Astrocyte (in vitro differentiated cells and primary cell): ENCODE measurements at regions not wholly inside any gene's neighbourhood (a gene's known extent, or its start where the extent isn't known, plus 50 kb on each side); places are given as distances from the start of the nearest gene placed in this dataset.
A peak's percentile ranks its signal among the peaks of the same experiment; 100 is the strongest.

ENCODE experiments used
- DNase-seq: peaks from one replicate; pipeline ENCODE4 v3.0.0-alpha.2; 2010; ENCODE audit warnings: low read depth
- FAIRE-seq: peaks from 2 replicates; lab custom pipeline; 2011; peaks lifted over from hg19 to GRCh38; lab: Jason Lieb, UNC
- H2AFZ ChIP-seq: 2 replicates; pipeline ENCODE4 v1.6.0; 2012; ENCODE audit warnings: low read depth, low read length, inconsistent platforms
- H3K27ac ChIP-seq: 2 replicates; pipeline ENCODE4 v1.5.1; 2011; ENCODE audit warnings: low read depth, low read length, inconsistent platforms
- H3K27me3 ChIP-seq: 2 replicates; pipeline ENCODE4 v1.6.0; 2011; ENCODE audit warnings: low read length, inconsistent platforms; ENCODE audit not compliant: insufficient read depth
- H3K36me3 ChIP-seq: 2 replicates; pipeline ENCODE4 v1.5.1; 2011; ENCODE audit warnings: low read length, inconsistent platforms; ENCODE audit not compliant: insufficient read depth
- H3K4me1 ChIP-seq: 2 replicates; pipeline ENCODE4 v1.5.1; 2011; ENCODE audit warnings: low read length, inconsistent platforms; ENCODE audit not compliant: insufficient read depth
- H3K4me2 ChIP-seq: 2 replicates; pipeline ENCODE4 v1.6.0; 2012; ENCODE audit warnings: low read length, inconsistent platforms
- H3K4me3 ChIP-seq: 2 replicates; pipeline ENCODE4 v1.5.1; 2011; ENCODE audit warnings: low read depth, mild to moderate bottlenecking, low read length, inconsistent platforms; ENCODE audit not compliant: insufficient read depth
- H3K79me2 ChIP-seq: 2 replicates; pipeline ENCODE4 v1.6.0; 2012; ENCODE audit warnings: mild to moderate bottlenecking, low read length, inconsistent platforms; ENCODE audit not compliant: insufficient read depth
- H3K9ac ChIP-seq: 2 replicates; pipeline ENCODE4 v1.6.0; 2012; ENCODE audit warnings: mild to moderate bottlenecking, low read length, inconsistent platforms
- H3K9me3 ChIP-seq: 2 replicates; pipeline ENCODE4 v1.5.1; 2012; ENCODE audit warnings: low read depth, mild to moderate bottlenecking, low read length, inconsistent platforms; ENCODE audit not compliant: insufficient read depth
- H4K20me1 ChIP-seq: 2 replicates; pipeline ENCODE4 v1.6.0; 2012; ENCODE audit warnings: low read length, inconsistent platforms; ENCODE audit not compliant: insufficient read depth
- H3K27ac Mint-ChIP-seq: one replicate; pipeline ENCODE4 v1.8.0; 2021; ENCODE audit warnings: mild to moderate bottlenecking, mixed read lengths; ENCODE audit not compliant: unreplicated experiment
- H3K27me3 Mint-ChIP-seq: one replicate; pipeline ENCODE4 v1.8.0; 2021; ENCODE audit warnings: low read depth, mixed read lengths; ENCODE audit not compliant: unreplicated experiment
- H3K36me3 Mint-ChIP-seq: one replicate; pipeline ENCODE4 v1.8.0; 2021; ENCODE audit warnings: low read depth, mixed read lengths; ENCODE audit not compliant: unreplicated experiment
- H3K4me1 Mint-ChIP-seq: one replicate; pipeline ENCODE4 v1.8.0; 2021; ENCODE audit warnings: low read depth, mixed read lengths; ENCODE audit not compliant: unreplicated experiment
- H3K4me3 Mint-ChIP-seq: one replicate; pipeline ENCODE4 v1.8.0; 2021; ENCODE audit warnings: mild to moderate bottlenecking, moderate library complexity, mixed read lengths; ENCODE audit not compliant: unreplicated experiment
- H3K9me3 Mint-ChIP-seq: one replicate; pipeline ENCODE4 v1.8.0; 2021; ENCODE audit warnings: mild to moderate bottlenecking, mixed read lengths; ENCODE audit not compliant: unreplicated experiment
- EZH2 ChIP-seq: IDR thresholded peaks from 2 replicates; pipeline ENCODE4 v1.6.1; 2012; ENCODE audit warnings: mild to moderate bottlenecking, low read length, inconsistent platforms; ENCODE audit not compliant: insufficient read depth
- TF ChIP-seq, protein P1 (sequence below): IDR thresholded peaks from 2 replicates; pipeline ENCODE4 v1.5.1; 2011; ENCODE audit warnings: low read depth, mild to moderate bottlenecking, inconsistent platforms, low read length, moderate library complexity; ENCODE audit not compliant: insufficient read depth

DNA sequence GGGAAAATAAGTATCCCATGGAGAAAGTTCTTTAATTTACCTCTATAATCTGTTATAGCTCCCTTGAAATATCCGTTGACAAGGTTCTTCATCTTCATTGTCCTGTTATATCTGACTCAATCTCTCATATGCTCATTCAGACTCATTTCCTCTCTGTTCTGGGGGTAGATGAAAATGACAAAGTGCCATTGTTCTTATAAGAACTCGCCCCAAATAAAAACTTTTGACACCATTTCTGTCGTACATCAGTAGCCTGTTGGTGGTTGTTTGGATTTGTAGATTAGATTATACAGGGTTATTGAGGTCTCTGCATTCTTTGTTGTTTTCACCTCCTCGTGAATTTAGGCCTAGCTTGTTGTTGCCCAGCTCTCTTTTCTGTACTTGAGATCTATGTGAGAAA lies 55.2 kb upstream of the IPO9 start:
- Mint-ChIP-seq H3K4me1 (peaks cover 36% of the 10 kb centered on the region), H3K9me3 (peaks cover 2% of the 10 kb centered on the region), H3K36me3 (peaks cover 12% of the 10 kb centered on the region), H3K27me3 (no peaks in the 10 kb centered on the region), H3K27ac (peak overlapping the region; percentile 16), H3K4me3 (no peak overlapping the region)
- no peaks in the 10 kb centered on the region for H3K9me3 ChIP-seq
- no peaks in the 10 kb centered on the region for H3K36me3 ChIP-seq
- no peaks in the 10 kb centered on the region for H4K20me1 ChIP-seq
- no peak for TF ChIP-seq EZH2
- TF ChIP-seq, protein P1, sequence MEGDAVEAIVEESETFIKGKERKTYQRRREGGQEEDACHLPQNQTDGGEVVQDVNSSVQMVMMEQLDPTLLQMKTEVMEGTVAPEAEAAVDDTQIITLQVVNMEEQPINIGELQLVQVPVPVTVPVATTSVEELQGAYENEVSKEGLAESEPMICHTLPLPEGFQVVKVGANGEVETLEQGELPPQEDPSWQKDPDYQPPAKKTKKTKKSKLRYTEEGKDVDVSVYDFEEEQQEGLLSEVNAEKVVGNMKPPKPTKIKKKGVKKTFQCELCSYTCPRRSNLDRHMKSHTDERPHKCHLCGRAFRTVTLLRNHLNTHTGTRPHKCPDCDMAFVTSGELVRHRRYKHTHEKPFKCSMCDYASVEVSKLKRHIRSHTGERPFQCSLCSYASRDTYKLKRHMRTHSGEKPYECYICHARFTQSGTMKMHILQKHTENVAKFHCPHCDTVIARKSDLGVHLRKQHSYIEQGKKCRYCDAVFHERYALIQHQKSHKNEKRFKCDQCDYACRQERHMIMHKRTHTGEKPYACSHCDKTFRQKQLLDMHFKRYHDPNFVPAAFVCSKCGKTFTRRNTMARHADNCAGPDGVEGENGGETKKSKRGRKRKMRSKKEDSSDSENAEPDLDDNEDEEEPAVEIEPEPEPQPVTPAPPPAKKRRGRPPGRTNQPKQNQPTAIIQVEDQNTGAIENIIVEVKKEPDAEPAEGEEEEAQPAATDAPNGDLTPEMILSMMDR = no peak
- H3K4me2 ChIP-seq = peak overlapping the region; percentile 59
- peaks cover 53% of the 10 kb centered on the region for H3K4me1 ChIP-seq
- H3K9ac ChIP-seq = peak overlapping the region; percentile 65
- FAIRE-seq (peak; percentile 29), DNase-seq (peak; percentile 52)
- peaks cover 81% of the 10 kb centered on the region for H3K79me2 ChIP-seq
- no peak overlapping the region for H2AFZ ChIP-seq
- H3K4me3 ChIP-seq = no peak overlapping the region
- H3K27me3 ChIP-seq = no peaks in the 10 kb centered on the region
- H3K27ac ChIP-seq = peak overlapping the region; percentile 89

DNA sequence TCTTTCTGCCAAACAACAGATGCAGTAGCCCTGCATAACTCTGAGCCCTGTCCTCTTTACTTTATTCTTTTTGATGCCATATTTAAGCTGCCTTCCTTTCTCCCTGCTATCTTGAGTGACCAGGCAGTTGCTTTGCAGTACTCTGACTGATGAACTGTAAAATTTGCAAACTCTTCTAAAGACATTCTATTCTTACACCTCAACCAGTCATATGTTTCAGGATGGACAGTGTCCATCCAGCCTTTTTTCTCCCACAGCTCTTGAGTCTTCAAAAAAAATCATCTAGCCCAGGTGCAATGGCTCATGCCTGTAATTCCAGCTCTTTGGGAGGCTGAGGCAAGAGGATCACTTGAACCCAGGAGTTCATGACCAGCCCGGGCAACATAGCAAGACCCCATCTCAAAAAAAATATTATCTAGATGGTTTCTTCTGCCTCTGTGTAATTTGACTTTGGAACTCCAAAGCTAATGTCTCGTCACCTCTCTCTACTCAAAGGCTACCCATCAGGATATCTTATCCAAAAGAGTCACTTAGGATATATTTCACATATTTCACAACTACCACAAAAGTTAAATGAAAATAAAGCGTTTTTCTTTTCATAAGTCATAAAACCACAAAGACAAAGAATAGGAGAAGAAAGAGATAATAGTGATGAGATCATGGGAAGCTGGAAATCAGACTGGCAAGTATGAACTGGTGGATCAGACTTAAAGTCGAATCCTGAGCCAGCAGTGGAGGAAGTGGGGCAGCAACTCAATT lies 54.6 kb upstream of the IPO9 start:
- no peak overlapping the region for H3K4me3 Mint-ChIP-seq

More for the DNA sequence above, 54.6 kb upstream of the IPO9 start:
- Histone ChIP-seq H3K9ac (peak overlapping the region; percentile 65), H3K4me1 (peaks cover 50% of the 10 kb centered on the region), H3K27me3 (no peaks in the 10 kb centered on the region), H4K20me1 (no peaks in the 10 kb centered on the region), H3K4me2 (peak overlapping the region; percentile 59), H3K4me3 (no peak overlapping the region), H3K9me3 (no peaks in the 10 kb centered on the region), H3K36me3 (no peaks in the 10 kb centered on the region), H3K79me2 (peaks cover 80% of the 10 kb centered on the region), H2AFZ (no peak overlapping the region), H3K27ac (peak overlapping the region; percentile 89)
- Mint-ChIP-seq H3K4me1 (peaks cover 36% of the 10 kb centered on the region), H3K27me3 (no peaks in the 10 kb centered on the region), H3K36me3 (peaks cover 10% of the 10 kb centered on the region), H3K9me3 (peaks cover 2% of the 10 kb centered on the region), H3K27ac (peak overlapping the region; percentile 92)
- peak; percentile 93 for DNase-seq
- FAIRE-seq = peak; percentile 87
- no peak for TF ChIP-seq EZH2
- TF ChIP-seq, protein P1 = no peak
